IPS-NIHi11 (cell line): ENCODE measurements at regions not wholly inside any gene's neighbourhood (a gene's known extent, or its start where the extent isn't known, plus 50 kb on each side); places are given as distances from the start of the nearest gene placed in this dataset.

ENCODE experiments used
- DNase-seq: peaks from one replicate; pipeline ENCODE4 v3.0.0; 2012; ENCODE audit warnings: mixed read lengths, low spot score

GRCh38 chr14:86057018-86057667, 527.2 kb downstream of the FLRT2 start:
- DNase-seq, result peak; percentile 23

GRCh38 chr14:86055512-86056075, 525.6 kb downstream of the FLRT2 start:
- no peak for DNase-seq

- no peak for DNase-seq
Observed at GRCh38 chr14:86052868-86053267, 522.9 kb downstream of the FLRT2 start.

DNA sequence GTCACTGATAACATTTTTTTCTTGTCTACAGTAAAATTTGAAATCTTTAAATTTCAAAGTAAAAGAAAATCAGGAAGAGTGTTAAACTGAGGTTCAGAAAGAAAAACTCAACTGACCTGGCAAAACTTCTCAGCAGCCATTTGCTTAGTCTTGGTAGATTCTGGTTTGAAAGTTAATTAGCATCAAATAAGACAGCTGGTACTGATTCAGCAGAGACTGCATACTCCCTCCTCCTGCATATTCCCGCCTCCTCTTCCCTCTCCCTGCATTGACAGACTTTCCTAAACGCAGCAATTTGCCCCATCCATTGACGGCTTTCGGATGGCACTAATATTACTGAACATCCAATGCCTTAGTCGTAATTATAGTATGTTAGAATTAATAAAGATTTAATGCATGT, 520.8 kb downstream of the FLRT2 start:
- no peak for DNase-seq

GRCh38 chr14:86050072-86050683, 520.2 kb downstream of the FLRT2 start:
- no peak for DNase-seq

DNA sequence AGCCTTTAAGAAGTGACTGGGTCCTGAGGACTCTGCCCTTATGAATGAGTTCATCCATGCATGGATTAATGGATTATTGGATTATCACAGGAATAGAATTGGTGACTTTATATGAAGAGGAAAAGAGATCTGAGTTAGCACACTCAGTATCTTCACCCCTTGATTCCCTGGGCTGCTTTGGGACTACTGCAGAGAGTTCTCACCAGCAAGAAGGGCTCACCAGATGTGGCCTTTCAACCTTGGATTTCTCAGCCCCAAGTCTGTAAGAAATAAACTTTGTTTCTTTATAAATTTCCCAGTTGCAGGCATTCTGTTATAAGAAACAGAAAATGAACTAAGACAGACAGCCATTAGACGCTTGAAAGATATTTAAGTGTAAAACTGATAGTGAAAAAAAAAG, 509.2 kb downstream of the FLRT2 start:
- DNase-seq, result no peak

DNA sequence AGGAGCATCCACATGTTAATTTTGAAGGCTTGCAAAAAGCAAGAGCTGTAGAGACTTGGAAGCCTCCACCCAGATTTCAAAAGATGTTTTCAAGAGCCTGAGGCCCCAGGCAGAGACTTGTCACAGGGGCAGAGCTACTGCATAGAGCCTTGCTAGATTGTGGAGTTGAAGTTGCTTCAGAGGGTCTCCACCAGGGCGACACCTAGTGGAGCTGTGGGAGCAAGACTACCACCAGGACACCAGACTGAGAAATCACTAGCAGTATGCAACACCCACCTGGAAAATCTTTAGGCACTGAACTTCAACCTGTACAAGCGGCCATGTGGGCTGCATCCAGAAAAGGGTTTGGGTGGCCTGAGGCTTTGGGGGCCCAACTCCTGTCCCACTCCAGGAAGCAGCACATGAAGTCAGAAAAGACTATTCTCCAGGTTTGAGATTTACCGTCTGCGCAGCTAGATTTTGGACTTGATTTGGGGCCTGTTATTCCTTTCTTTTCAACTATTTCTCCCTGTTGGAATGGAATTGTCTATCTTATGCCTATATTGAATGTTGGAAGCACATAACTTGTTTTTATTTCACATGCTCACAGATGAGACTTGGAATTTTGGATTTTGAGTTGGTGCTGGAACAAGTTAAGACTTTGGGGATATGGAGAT, 508.6 kb downstream of the FLRT2 start:
- DNase-seq, result peak; percentile 61

DNA sequence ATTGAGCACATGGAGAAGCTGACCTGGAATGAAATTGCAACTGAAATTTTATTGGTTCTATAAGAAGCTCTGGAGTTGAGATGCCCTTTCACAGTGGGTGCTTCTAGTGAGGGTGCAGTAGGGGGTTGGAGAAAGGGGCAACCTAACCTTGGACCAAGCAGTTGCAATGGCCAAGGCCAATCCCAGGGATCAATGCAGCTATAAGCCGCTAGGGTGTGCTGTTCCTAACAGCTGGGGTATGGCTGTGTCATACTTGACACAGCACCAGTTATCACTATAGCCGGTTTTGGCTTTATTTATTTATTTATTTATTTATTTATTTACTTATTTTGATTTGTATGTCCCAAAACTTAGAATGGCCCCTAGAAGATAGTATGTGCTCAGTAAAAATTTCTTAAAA, 505.9 kb downstream of the FLRT2 start:
- peak; percentile 59 for DNase-seq

DNA sequence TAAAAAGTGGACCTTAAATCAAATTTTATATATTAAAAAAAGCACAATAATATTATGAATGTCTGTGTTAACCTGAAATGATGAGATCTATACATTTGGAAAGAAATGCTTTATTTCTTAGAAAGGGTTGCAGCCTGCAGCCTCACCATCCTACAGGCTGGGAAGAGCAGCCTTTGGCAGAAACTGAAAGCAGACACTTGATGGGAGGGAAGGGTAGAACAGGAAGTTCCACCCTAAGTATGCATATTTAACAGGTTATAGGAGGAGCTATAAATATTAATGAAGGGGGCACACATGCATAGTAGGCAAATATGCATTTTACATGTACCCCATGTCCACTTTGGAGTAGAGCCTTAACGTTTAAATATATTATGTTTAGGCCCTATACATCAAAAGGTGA, 498.0 kb downstream of the FLRT2 start:
- no peak for DNase-seq

DNA sequence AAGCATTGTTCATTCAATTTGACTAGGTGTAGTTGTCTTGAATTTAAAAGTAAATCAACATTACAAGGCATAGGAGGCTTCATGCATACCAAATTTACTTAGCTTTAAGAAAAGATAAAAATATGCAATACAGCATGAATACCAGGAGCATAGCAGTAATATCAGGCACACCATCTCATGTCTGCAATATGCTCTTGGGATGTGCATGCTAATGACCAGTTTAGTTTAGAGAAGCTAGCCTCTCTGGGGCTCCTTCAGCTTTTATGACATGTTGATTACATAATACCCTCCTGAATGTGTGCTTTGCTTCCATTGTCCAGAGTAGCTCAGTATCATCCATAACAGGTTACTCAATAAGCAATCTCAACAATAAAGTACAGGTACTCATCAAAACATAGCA, 497.2 kb downstream of the FLRT2 start:
- no peak for DNase-seq

GRCh38 chr14:86022031-86022629, 492.2 kb downstream of the FLRT2 start:
- no peak for DNase-seq

DNA sequence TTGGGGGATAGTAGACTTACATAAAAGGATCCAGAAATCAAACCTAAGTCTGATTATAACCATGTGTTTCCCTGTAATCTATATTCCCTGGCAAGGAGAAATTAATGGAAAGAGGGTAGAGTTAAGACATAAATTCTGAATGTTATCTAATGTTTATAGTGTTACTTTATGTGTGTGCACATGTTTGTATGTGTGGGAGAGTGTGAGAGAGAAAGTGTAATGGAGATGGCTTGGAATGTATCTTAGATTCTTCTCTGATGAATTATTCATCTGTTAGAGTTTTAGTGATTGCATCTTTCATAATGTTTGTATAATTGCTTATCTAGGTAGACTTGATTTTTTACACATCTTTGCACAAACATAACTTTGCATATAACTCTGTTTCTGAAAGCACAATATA, 490.9 kb downstream of the FLRT2 start:
- no peak for DNase-seq

- DNase-seq, result no peak
Observed at GRCh38 chr14:86015941-86016340, 486.0 kb downstream of the FLRT2 start.

DNA sequence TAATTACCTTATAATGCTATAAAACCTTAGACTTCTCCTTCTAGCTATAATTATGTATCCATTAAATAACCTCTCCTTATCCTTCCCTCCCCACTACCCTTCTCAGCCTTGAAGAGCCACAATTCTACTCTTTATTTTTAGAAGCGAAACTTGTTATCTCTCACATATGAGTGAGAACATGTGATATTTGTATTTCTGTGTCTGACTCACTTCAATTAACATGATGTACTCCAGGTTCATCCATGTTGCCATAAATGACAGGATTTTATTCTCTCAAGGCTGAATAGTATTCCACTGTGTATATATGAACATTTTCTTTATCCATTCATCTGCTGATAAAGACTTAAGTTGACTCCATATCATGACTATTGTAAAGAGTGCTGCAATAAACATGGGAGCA, 485.6 kb downstream of the FLRT2 start:
- no peak for DNase-seq

DNA sequence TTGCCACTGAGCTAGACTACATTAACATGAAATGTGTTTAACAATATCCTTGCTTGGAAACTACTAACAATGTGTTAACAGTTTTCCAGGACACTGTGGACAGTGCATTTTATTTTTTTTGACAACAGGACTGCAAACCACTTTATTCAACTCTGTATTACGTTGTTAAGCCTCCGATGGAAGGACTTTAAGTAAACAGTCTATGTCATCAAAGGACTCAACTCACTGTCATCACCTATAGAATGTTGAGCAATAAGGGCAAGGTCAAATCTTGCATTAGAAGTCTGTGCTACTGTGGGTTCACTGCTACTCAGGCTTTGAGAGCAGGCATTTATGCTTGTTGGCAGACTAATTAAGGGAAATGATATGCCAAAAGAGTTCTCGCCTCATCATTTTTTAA, 483.7 kb downstream of the FLRT2 start:
- DNase-seq, result no peak

GRCh38 chr14:86012461-86012860, 482.5 kb downstream of the FLRT2 start:
- DNase-seq, result no peak

DNA sequence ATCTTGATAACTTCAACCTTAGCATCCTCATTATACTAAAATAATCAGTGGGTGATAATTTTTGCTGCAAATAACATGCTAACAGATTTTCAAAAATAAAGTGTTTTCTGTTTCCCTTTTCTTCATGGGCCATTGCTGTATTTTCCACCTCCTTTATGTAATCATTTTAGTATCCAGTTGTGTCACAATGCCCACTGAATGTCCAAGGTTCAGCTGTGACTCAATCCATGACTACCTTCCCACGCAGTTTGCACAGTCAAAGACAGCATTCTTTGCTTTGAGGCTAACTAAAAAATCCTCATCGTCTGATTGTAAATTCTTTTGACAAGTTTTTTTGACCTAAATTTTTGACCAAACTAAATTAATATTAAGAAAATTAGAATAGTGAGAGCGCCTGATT, 474.1 kb downstream of the FLRT2 start:
- DNase-seq, result no peak

GRCh38 chr14:85996551-85996950, 466.6 kb downstream of the FLRT2 start:
- DNase-seq, result no peak

DNA sequence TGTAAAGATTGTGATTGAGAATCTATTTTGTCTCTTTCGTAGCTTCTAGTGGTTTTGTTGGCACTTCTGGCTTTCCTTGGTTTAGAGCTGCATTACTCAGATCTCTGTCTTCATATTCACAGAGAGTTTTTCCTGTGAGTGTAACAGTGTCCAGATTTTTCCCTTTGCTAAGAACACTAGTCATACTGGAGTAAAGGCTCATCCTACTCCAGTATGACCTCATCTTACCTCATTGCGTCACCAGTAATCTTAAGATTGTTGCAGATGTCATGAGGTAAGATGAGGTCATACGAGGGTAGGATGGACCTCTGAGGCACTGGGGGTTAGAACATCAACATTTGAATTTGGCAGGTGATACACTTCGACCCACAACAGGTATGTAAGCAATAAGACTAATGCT, 461.2 kb downstream of the FLRT2 start:
- no peak for DNase-seq

DNA sequence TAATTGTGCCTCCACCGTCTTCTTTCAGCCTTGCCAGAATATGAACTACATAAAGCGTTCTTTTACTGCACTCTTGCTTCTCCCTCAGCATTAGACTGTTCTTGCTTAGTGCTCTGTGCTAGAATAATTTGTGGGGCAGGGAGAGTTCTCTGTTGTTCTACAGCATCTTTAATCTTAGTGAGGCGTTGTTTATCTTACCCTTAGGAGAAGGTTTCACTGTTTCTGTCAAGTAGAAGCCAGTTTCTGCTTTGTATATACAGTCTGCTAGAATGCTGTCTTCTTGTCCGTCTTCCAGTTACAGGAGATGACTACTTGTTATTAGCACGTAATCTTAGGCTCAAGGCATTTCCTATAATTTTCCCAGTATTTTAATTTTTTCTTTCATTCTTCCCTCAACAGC, 458.0 kb downstream of the FLRT2 start:
- DNase-seq, result no peak

DNA sequence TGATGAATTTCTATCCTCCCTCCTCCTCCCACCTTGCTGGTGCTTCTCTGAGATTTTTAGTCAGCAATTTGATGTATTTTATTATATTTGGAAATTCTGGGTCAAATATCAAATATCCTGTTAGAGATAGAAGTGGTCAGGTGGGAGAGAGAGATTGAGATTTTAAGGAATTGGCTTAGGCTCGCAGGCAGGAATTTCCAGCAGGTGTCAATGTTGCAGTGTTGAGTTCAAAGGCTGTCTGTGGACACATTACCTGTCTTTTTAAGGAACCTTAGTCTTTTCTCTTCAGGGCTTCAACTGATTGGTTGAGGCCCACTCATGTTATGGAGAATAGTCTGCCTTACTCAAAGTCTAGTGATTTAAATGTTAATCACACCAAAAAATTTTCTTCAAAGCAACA, 457.3 kb downstream of the FLRT2 start:
- no peak for DNase-seq

GRCh38 chr14:85978582-85979250, 448.8 kb downstream of the FLRT2 start:
- DNase-seq, result no peak
